ENCODE measurements at regions not wholly inside any gene's neighbourhood (a gene's known extent, or its start where the extent isn't known, plus 50 kb on each side); places are given as distances from the start of the nearest gene placed in this dataset.

DNA sequence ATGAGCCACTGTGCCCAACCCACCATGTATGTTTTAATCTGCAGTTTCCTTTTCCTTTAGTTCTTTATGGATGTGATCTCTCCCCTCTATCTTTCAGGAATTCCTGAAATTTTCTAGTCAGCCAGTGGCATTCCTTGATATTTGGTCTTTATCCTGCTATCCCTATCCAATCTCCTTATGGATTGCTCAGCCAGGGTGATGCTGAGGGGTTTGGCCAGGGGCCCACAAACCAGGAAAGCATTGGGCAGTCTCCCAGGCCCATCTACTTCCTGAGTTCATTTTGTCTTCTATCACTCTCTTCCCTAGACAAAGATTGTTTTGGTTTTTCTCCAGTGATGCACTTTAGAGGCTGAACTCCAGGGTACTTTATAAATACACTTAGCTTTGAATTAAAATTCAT, 115.9 kb downstream of the KATNIP start:
- TF ChIP-seq, protein P1, sequence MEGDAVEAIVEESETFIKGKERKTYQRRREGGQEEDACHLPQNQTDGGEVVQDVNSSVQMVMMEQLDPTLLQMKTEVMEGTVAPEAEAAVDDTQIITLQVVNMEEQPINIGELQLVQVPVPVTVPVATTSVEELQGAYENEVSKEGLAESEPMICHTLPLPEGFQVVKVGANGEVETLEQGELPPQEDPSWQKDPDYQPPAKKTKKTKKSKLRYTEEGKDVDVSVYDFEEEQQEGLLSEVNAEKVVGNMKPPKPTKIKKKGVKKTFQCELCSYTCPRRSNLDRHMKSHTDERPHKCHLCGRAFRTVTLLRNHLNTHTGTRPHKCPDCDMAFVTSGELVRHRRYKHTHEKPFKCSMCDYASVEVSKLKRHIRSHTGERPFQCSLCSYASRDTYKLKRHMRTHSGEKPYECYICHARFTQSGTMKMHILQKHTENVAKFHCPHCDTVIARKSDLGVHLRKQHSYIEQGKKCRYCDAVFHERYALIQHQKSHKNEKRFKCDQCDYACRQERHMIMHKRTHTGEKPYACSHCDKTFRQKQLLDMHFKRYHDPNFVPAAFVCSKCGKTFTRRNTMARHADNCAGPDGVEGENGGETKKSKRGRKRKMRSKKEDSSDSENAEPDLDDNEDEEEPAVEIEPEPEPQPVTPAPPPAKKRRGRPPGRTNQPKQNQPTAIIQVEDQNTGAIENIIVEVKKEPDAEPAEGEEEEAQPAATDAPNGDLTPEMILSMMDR (IDR thresholded peaks at IDR 0.05; ENCODE audit: insufficient read depth, low read length, poor library complexity, severe bottlenecking) = no peak
- no peaks in the 10 kb centered on the region for H3K27me3 ChIP-seq (ENCODE audit: control insufficient read depth, insufficient read depth, low read length)
- H3K4me3 ChIP-seq (ENCODE audit: low read depth, low read length) = no peak overlapping the region
- DNase-seq (ENCODE audit: low read depth) = no peak
- H3K36me3 ChIP-seq (ENCODE audit: control insufficient read depth, insufficient read depth, low read length) = no peaks in the 10 kb centered on the region

DNA sequence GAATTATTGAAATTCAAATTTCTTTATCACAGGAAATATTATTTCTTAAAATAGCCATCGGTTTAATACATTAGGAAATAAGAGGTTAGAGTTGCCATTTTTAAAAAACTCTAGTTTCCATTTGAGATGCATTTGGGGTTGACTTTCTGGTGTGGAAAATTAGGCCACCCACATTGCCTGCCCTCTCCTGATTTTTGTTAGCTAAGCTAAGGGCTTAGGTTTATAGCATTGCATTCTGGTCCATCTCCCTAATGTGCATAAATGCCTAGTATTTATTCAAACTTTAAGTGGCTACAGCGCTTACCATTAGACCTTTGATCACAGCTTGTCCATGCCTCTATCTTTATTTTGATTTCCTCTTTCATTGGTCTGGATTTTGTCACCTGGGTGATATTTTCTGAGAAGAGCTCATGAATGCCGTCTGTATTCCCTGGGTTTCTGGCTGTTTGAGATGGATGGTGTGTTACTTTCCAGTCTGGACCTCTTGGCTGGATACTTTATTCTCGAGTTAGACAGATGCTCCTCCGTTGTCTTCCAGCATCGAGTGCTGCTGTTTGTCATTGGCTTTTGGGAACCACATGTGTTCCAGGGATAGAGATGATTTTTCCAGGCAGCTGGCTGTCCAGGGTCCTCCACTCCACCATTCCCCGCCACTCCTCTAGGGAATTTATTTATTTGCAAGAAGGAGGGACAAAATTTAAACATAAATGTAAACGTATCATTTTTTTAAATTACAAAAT, 120.3 kb downstream of the KATNIP start:
- no peak for DNase-seq (ENCODE audit: low read depth)
- no peaks in the 10 kb centered on the region for H3K27me3 ChIP-seq (ENCODE audit: control insufficient read depth, insufficient read depth, low read length)
- TF ChIP-seq, protein P1 (IDR thresholded peaks at IDR 0.05; ENCODE audit: insufficient read depth, low read length, poor library complexity, severe bottlenecking) = no peak
- H3K4me3 ChIP-seq (ENCODE audit: low read depth, low read length) = no peak overlapping the region
- no peaks in the 10 kb centered on the region for H3K36me3 ChIP-seq (ENCODE audit: control insufficient read depth, insufficient read depth, low read length)

DNA sequence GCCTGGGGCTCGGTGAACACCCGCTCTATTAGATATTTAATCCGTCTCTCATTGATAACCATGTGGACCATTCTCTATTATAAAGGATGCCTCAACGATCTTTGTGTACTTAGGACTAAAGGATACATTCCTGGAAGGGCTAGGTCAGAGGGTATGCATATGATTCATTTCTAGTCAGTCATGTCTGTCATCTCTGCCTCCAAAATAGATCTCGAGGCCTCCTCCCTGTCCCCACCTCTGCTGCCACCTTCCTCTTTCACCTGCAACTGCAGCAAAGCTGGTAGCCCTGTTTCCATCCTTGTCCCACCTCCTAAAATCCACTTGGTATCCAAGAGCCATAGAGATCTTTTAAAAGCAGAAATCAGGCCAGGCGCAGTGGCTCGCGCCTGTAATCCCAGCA, 121.5 kb downstream of the KATNIP start:
- DNase-seq (ENCODE audit: low read depth) = no peak
- TF ChIP-seq, protein P1 (IDR thresholded peaks at IDR 0.05; ENCODE audit: insufficient read depth, low read length, poor library complexity, severe bottlenecking) = no peak
- H3K4me3 ChIP-seq (ENCODE audit: low read depth, low read length) = no peak overlapping the region
- H3K27me3 ChIP-seq (ENCODE audit: control insufficient read depth, insufficient read depth, low read length) = no peaks in the 10 kb centered on the region
- H3K36me3 ChIP-seq (ENCODE audit: control insufficient read depth, insufficient read depth, low read length) = no peaks in the 10 kb centered on the region

DNA sequence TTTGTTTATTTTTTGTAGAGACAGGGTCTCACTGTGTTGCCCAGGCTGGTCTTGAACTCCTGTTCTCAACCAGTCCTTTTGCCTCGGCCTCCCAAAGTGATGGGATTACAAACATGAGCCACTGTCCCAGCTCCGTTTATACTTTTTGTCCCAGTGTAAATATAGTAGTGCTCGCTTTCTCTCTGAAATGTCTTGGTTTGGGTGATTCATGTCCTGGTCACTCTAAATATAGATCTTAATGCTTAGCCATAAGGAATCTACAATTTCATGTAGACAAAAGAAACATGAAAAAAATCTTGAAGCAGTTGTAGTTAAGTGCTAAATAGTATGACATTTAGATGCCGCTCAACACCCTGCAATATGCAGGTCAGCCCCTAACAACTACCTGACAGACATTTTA, 126.9 kb downstream of the KATNIP start:
- no peak for DNase-seq (ENCODE audit: low read depth)

DNA sequence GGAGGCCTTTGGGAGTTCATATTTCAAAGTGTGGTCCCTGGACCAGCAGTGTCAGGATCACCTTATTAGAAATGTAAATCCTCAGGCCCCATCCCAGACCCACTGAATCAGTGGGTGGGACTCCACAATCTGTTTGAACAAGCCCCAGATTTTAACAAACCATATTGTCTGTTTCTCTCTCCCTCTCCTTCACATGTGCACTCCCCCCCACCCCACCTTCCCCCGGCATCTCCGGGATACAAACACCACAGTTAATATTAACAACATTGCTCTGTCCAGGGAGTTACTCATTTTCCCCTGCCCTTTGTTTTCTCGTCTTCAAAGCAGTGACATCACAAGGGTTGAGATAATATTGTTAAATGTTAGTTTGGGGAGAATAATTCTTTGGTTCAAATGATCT, 127.3 kb downstream of the KATNIP start:
- Histone ChIP-seq H3K4me3 (ENCODE audit: low read depth, low read length) (no peak overlapping the region), H3K27me3 (ENCODE audit: control insufficient read depth, insufficient read depth, low read length) (no peaks in the 10 kb centered on the region), H3K36me3 (ENCODE audit: control insufficient read depth, insufficient read depth, low read length) (no peaks in the 10 kb centered on the region)
- DNase-seq (ENCODE audit: low read depth) = peak; percentile 49
- TF ChIP-seq, protein P1 (IDR thresholded peaks at IDR 0.05; ENCODE audit: insufficient read depth, low read length, poor library complexity, severe bottlenecking) = no peak

More for the DNA sequence above, 126.9 kb downstream of the KATNIP start:
- Histone ChIP-seq H3K27me3 (ENCODE audit: control insufficient read depth, insufficient read depth, low read length) (no peaks in the 10 kb centered on the region), H3K4me3 (ENCODE audit: low read depth, low read length) (no peak overlapping the region), H3K36me3 (ENCODE audit: control insufficient read depth, insufficient read depth, low read length) (no peaks in the 10 kb centered on the region)
- TF ChIP-seq, protein P1 (IDR thresholded peaks at IDR 0.05; ENCODE audit: insufficient read depth, low read length, poor library complexity, severe bottlenecking) = no peak

DNA sequence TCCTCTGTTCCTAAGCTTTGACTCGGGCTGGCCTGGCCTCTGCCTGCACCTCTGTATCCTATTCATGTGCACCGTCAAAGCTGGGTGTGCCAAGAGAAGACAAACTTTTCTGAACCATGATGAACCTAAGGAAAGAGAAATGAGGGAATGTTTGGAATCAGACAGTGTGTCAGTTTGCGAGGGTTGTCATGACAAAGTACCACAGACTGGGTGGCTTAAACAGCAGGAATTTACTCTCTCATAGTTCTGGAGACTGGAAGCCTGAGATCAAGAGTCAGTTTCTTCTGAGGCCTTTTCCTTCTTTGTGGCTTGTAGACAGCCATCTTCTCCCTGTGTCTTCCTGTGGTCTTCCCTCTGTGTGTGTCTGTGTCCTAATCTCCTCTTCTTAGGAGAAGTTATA, 129.0 kb downstream of the KATNIP start:
- no peaks in the 10 kb centered on the region for H3K27me3 ChIP-seq (ENCODE audit: control insufficient read depth, insufficient read depth, low read length)
- no peak for DNase-seq (ENCODE audit: low read depth)

More for the DNA sequence above, 129.0 kb downstream of the KATNIP start:
- Histone ChIP-seq H3K36me3 (ENCODE audit: control insufficient read depth, insufficient read depth, low read length) (no peaks in the 10 kb centered on the region), H3K4me3 (ENCODE audit: low read depth, low read length) (no peak overlapping the region)
- TF ChIP-seq, protein P1 (IDR thresholded peaks at IDR 0.05; ENCODE audit: insufficient read depth, low read length, poor library complexity, severe bottlenecking) = no peak

All from kidney epithelial cell (primary cell).